ENCODE measurements at regions not wholly inside any gene's neighbourhood (a gene's known extent, or its start where the extent isn't known, plus 50 kb on each side); places are given as distances from the start of the nearest gene placed in this dataset.

- TF ChIP-seq CTCF (IDR thresholded peaks at IDR 0.05), result no peak
- Histone ChIP-seq H3K36me3 (no peaks in the 10 kb centered on the region), H3K27ac (no peak overlapping the region), H3K4me1 (no peaks in the 10 kb centered on the region), H3K9me3 (no peaks in the 10 kb centered on the region), H3K27me3 (no peaks in the 10 kb centered on the region), H3K4me3 (no peak overlapping the region)
- WGBS, 2 donors, result 75 to 80% methylated on average over 6 of the region's 6 CpGs
- ATAC-seq, result no peak
- intact Hi-C loops (cut with DNase I), result no loop called here
- no peak for FAIRE-seq
- no peak for DNase-seq
These were observed 411.6 kb downstream of the ZNF521 start for GRCh38 chr18:24940416-24940815.

- WGBS, 2 donors, result 77 to 82% methylated on average over 6 of the region's 6 CpGs
- H3K36me3 ChIP-seq, result no peaks in the 10 kb centered on the region
- H3K4me1 ChIP-seq, result no peaks in the 10 kb centered on the region
- no peak overlapping the region for H3K27ac ChIP-seq
- no peak for FAIRE-seq
- no peak for DNase-seq
- TF ChIP-seq CTCF (IDR thresholded peaks at IDR 0.05), result no peak
- no peak for ATAC-seq
- intact Hi-C loops (cut with DNase I), result no loop called here
- H3K9me3 ChIP-seq, result no peaks in the 10 kb centered on the region
- no peak overlapping the region for H3K4me3 ChIP-seq
- H3K27me3 ChIP-seq, result no peaks in the 10 kb centered on the region
These were observed 410.6 kb downstream of the ZNF521 start for GRCh38 chr18:24941174-24941951.

- WGBS, 2 donors, result 61 to 80% methylated on average over 4 of the region's 4 CpGs
- no peaks in the 10 kb centered on the region for H3K9me3 ChIP-seq
- H3K4me1 ChIP-seq, result no peaks in the 10 kb centered on the region
- no peaks in the 10 kb centered on the region for H3K27me3 ChIP-seq
- no peak for TF ChIP-seq CTCF (IDR thresholded peaks at IDR 0.05)
- no peak for DNase-seq
- ATAC-seq, result no peak
- no peak for FAIRE-seq
- H3K27ac ChIP-seq, result no peak overlapping the region
- H3K36me3 ChIP-seq, result no peaks in the 10 kb centered on the region
- intact Hi-C loops (cut with DNase I), result no loop called here
- H3K4me3 ChIP-seq, result no peak overlapping the region
These were observed 409.8 kb downstream of the ZNF521 start for GRCh38 chr18:24942144-24942543.

GRCh38 chr18:24947521-24948305, 404.3 kb downstream of the ZNF521 start:
- DNase-seq, result no peak
- H3K27ac ChIP-seq, result no peak overlapping the region
- H3K9me3 ChIP-seq, result no peaks in the 10 kb centered on the region
- H3K36me3 ChIP-seq, result no peaks in the 10 kb centered on the region
- whole genome bisulfite sequencing, 2 donors, result 53 to 58% methylated on average over 8 of the region's 8 CpGs
- H3K4me3 ChIP-seq, result no peak overlapping the region
- intact Hi-C loops (cut with DNase I), result no loop called here
- TF ChIP-seq CTCF (IDR thresholded peaks at IDR 0.05), result no peak
- H3K4me1 ChIP-seq, result no peaks in the 10 kb centered on the region
- no peaks in the 10 kb centered on the region for H3K27me3 ChIP-seq
- ATAC-seq, result no peak
- FAIRE-seq, result no peak

- Histone ChIP-seq H3K4me1 (no peaks in the 10 kb centered on the region), H3K4me3 (no peak overlapping the region), H3K9me3 (no peaks in the 10 kb centered on the region), H3K27ac (no peak overlapping the region), H3K36me3 (no peaks in the 10 kb centered on the region), H3K27me3 (no peaks in the 10 kb centered on the region)
- DNase-seq (no peak), FAIRE-seq (no peak), ATAC-seq (no peak)
- 44 to 56% methylated on average over 5 of the region's 5 CpGs for WGBS, 2 donors
- no peak for TF ChIP-seq CTCF (IDR thresholded peaks at IDR 0.05)
- intact Hi-C loops (cut with DNase I), result no loop called here
These were observed 402.1 kb downstream of the ZNF521 start for GRCh38 chr18:24949908-24950307.
